Bronchial epithelial cell (primary cell): ENCODE measurements at regions not wholly inside any gene's neighbourhood (a gene's known extent, or its start where the extent isn't known, plus 50 kb on each side); places are given as distances from the start of the nearest gene placed in this dataset.

ENCODE experiments used
- DNase-seq: peaks from one replicate; pipeline ENCODE4 v3.0.0-alpha.2; 2010; ENCODE audit warnings: low read depth
- FAIRE-seq: peaks from 2 replicates; lab custom pipeline; 2011; peaks lifted over from hg19 to GRCh38; lab: Jason Lieb, UNC
- H3K27me3 ChIP-seq: 2 replicates; pipeline ENCODE4 v1.5.1; 2011; ENCODE audit warnings: low read length; ENCODE audit not compliant: control insufficient read depth, insufficient read depth
- H3K36me3 ChIP-seq: 2 replicates; pipeline ENCODE4 v1.5.1; 2011; ENCODE audit warnings: low read length; ENCODE audit not compliant: control insufficient read depth, insufficient read depth
- H3K4me3 ChIP-seq: 2 replicates; pipeline ENCODE4 v1.5.1; 2011; ENCODE audit warnings: mild to moderate bottlenecking, low read depth, low read length, control low read depth
- TF ChIP-seq, protein P1 (sequence below): IDR thresholded peaks from 2 replicates; pipeline ENCODE4 v1.5.1; 2011; ENCODE audit warnings: mild to moderate bottlenecking, moderate library complexity, low read length, control low read depth, inconsistent platforms; ENCODE audit not compliant: insufficient read depth, severe bottlenecking

DNA sequence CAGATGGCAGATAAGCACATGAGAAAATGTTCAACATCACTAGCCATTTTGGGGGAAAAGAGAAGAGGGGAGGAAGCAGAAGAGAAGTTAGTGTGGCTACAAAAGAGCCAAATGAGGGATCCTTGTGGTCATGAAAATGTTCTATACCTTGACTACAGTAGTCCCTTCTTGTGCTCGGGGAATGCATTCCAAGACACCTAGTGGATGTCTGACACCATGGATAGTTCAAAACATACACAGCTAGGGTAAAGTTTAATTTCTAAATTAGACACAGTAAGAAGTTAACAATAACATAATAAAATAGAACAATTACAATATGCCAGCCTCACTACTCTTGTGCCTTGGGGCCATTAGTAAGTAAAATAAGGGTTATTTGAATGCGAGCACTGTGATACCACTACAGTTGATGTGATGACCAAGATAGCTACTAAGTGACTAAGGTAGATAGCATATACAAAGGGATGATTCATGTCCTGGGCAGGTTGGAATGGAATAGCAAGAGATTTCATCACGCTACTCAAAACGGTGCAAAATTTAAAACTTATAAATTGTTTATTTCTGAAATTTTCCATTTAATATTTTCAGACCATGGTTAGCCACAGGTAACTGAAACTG, 344.1 kb downstream of the NR2F1-AS1 start:
- Histone ChIP-seq H3K4me3 (no peak overlapping the region), H3K36me3 (no peaks in the 10 kb centered on the region), H3K27me3 (no peaks in the 10 kb centered on the region)
- DNase-seq (peak; percentile 84), FAIRE-seq (no peak)
- TF ChIP-seq, protein P1, sequence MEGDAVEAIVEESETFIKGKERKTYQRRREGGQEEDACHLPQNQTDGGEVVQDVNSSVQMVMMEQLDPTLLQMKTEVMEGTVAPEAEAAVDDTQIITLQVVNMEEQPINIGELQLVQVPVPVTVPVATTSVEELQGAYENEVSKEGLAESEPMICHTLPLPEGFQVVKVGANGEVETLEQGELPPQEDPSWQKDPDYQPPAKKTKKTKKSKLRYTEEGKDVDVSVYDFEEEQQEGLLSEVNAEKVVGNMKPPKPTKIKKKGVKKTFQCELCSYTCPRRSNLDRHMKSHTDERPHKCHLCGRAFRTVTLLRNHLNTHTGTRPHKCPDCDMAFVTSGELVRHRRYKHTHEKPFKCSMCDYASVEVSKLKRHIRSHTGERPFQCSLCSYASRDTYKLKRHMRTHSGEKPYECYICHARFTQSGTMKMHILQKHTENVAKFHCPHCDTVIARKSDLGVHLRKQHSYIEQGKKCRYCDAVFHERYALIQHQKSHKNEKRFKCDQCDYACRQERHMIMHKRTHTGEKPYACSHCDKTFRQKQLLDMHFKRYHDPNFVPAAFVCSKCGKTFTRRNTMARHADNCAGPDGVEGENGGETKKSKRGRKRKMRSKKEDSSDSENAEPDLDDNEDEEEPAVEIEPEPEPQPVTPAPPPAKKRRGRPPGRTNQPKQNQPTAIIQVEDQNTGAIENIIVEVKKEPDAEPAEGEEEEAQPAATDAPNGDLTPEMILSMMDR = no peak

DNA sequence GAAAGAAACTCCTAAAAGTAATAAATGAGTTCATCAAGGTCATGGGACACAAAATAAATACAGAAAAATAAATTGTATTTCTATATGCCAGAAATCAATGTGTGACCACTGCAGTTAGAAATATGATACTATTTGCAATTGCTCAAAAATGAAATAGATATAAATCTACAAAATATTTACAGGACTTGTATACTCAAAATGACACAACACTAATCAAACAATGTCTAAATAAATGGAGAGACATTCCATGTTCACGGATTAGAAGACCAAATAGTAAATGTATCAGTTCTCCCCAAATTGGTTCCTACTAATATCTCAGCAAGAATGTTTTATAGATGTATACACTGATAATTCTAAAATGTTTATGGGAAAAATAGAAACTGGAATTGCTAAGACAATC, 345.3 kb downstream of the NR2F1-AS1 start:
- Histone ChIP-seq H3K36me3 (no peaks in the 10 kb centered on the region), H3K27me3 (no peaks in the 10 kb centered on the region), H3K4me3 (no peak overlapping the region)
- no peak for FAIRE-seq
- DNase-seq = no peak
- TF ChIP-seq, protein P1 = no peak

DNA sequence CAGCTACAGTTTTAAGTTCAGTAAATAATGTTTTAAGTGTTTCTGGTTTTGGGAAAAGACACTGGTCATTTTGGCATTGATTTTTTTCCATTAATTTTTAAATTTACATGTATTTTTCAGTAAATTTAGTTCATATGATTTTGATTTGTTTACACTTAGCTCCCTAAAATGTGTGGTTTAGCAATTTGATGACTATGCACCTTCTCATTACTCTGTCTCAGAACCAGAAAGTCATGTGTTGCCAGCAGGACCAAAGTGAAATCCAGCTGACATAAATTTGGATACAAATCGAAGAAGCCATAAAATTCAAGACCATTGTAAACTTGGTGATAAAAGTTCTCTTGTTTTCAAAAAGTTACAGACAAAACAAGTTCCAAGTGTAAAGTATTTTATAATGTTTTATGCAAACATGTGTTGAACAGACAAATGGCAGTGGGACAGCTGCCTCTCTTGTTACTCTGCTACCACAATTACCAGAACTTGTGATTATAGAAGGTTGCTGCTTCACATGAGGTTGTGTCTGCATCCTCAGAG, 354.8 kb downstream of the NR2F1-AS1 start:
- Histone ChIP-seq H3K36me3 (no peaks in the 10 kb centered on the region), H3K4me3 (no peak overlapping the region), H3K27me3 (no peaks in the 10 kb centered on the region)
- TF ChIP-seq, protein P1 = no peak
- DNase-seq (no peak), FAIRE-seq (no peak)

DNA sequence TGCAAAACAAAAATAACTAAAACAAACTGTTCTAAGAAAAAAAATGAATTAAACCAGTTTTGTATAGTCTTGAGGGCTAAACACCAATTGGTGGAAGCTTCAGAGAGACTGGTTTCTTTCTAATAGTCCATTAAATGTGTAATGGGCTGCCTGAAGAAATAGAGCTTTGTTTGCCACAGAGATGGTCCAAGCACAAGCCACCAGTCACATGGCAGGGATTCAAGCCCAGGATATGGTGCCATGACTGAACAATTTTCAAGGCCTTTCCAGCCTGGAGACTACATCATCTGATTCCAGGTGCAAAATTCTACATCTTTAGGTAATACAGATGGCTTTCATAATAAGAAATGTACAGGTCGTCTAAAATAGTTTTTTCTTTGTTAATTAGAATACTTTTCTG, 355.3 kb downstream of the NR2F1-AS1 start:
- no peak for FAIRE-seq
- TF ChIP-seq, protein P1 = no peak
- Histone ChIP-seq H3K4me3 (no peak overlapping the region), H3K27me3 (no peaks in the 10 kb centered on the region), H3K36me3 (no peaks in the 10 kb centered on the region)
- no peak for DNase-seq

DNA sequence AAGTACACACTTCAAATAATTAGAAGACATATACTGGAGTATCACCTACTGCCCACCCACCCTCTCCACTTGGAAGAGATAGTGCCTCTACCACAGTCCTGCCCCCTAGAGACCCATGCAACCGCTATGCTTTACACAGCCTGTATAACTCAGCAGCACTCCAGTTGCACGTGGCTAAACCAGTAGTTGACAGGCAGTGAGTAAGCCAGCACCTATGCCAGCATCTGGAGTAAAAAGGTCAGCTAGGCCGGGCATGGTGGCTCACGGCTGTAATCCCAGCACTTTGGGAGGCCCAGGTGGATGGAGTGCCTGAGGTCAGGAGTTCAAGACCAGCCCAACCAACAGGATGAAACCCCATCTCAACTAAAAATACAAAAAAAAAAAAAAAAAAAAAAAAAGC, 356.4 kb downstream of the NR2F1-AS1 start:
- Histone ChIP-seq H3K36me3 (no peaks in the 10 kb centered on the region), H3K27me3 (no peaks in the 10 kb centered on the region), H3K4me3 (no peak overlapping the region)
- no peak for FAIRE-seq
- peak; percentile 2 for DNase-seq
- TF ChIP-seq, protein P1 = no peak

DNA sequence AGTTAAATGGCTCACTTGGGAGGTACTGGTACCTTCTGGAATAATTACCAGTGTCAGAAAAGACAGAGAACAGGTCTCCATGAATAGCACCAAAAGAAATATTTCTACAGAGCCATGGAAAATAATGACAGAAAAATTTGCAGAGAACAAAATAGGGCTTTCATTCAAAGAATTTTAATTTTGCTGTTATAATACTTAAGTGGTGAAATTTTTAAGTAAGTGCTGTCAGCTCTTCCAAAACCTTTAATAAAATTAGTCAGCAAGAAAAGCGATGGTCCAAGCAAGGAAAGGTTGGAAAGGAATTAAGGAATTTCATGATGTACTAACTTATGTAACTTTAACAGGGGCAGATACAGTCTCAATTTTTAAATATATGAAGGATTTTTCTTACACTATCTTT, 359.2 kb downstream of the NR2F1-AS1 start:
- FAIRE-seq (no peak), DNase-seq (no peak)
- TF ChIP-seq, protein P1 = no peak
- no peaks in the 10 kb centered on the region for H3K36me3 ChIP-seq
- H3K27me3 ChIP-seq = no peaks in the 10 kb centered on the region
- no peak overlapping the region for H3K4me3 ChIP-seq
